ENCODE measurements at regions not wholly inside any gene's neighbourhood (a gene's known extent, or its start where the extent isn't known, plus 50 kb on each side); places are given as distances from the start of the nearest gene placed in this dataset.
"Not testable (repeated sequence)": the region's sequence is repeated elsewhere in the genome, so short reads cannot be mapped to it uniquely, and the experiment has no call there.

- not testable (repeated sequence) for DNase-seq (ENCODE audit: low read depth, low spot score)
These were observed 342.4 kb downstream of the RPS29 start for GRCh38 chr14:49243777-49244176.

DNA sequence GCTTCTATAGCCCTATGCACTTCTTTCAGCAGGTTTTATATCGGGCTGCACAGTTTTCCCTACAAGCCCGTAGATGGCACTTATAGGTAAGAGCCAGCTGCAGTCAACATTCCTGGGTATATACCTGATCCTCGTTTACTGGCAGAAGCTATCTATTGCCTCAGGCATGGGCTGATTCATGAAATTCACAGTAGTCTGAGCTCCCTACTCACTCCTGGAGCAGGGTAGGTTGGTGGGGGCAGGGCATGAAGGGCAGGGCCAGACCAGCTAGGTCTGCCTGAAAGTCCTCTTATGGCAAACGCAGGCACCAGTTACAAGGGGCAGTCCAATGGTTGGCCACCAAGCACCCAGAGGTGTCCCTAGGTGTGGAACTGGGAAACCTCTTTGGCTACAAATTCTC, 345.8 kb downstream of the RPS29 start:
- no peak for DNase-seq (ENCODE audit: low read depth, low spot score)

DNA sequence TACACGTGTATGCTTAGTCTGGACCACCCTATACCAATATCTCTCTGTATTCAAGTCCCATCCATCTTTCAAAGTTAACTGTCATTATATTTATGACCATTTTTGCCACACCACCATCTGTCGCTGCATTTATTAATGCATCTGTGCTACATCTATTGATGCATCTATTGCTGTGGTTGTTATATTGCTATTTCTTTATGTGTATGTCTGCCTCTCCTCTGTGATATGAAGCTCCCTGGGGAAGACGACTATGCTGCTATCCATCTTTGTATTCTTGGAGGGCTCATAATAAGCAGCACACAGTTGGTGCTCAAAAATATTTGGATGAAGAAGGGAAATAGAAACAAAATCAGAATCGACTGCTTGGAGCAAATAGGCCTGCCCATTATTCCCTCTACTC, 357.6 kb downstream of the RPS29 start:
- DNase-seq (ENCODE audit: low read depth, low spot score) = no peak

- DNase-seq (ENCODE audit: low read depth, low spot score) = no peak
These were observed 364.9 kb downstream of the RPS29 start for GRCh38 chr14:49221316-49221715.

GRCh38 chr14:49220492-49220891, 365.7 kb downstream of the RPS29 start:
- no peak for DNase-seq (ENCODE audit: low read depth, low spot score)

- no peak for DNase-seq (ENCODE audit: low read depth, low spot score)
These were observed 367.6 kb downstream of the RPS29 start for GRCh38 chr14:49218436-49219092.

- DNase-seq (ENCODE audit: low read depth, low spot score) = no peak
These were observed 373.5 kb downstream of the RPS29 start for GRCh38 chr14:49212721-49213120.

- no peak for DNase-seq (ENCODE audit: low read depth, low spot score)
These were observed 376.8 kb downstream of the RPS29 start for GRCh38 chr14:49209416-49209815.

- no peak for DNase-seq (ENCODE audit: low read depth, low spot score)
These were observed 379.4 kb downstream of the RPS29 start for GRCh38 chr14:49206828-49207227.

DNA sequence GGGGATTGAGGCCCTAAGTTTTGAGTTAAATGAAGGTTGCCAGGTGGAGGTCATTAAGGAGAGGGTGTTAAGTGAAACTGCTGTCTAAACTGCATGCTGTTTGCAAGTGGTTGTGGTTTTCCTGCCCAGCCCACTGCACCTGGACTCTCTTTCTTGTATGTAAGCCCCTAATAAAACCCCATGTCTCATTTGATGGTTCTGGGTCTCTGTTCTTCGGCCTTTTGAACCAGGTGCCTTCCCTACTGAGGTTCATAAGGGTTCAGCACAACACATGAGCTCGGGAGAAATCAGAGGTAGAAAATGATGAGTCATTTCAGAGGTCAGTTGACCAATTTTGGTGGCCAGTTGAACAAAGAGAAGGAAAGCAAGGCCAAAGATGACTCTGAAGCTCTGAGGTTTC, 382.5 kb downstream of the RPS29 start:
- DNase-seq (ENCODE audit: low read depth, low spot score) = no peak

GRCh38 chr14:49199159-49199558, 387.0 kb downstream of the RPS29 start:
- DNase-seq (ENCODE audit: low read depth, low spot score) = no peak

DNA sequence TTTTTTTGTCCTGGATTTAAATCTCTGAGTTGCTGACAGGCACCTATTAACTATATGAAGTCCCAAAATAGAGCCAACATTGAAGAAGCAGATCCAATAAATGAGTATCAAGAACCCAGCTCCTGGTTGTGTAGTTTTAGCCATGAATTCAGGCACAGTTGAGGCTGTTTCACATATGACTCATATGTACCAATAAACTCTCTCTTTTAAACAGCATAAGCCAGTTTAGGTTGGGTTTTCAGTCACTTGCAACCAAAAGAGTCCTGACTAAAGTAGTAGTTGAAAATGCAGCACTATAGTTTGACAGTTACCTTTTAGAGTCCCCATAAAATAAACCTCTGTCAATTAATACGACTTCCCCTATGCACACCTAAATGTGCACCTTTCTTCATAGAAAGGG, 389.9 kb downstream of the RPS29 start:
- DNase-seq (ENCODE audit: low read depth, low spot score) = no peak

DNA sequence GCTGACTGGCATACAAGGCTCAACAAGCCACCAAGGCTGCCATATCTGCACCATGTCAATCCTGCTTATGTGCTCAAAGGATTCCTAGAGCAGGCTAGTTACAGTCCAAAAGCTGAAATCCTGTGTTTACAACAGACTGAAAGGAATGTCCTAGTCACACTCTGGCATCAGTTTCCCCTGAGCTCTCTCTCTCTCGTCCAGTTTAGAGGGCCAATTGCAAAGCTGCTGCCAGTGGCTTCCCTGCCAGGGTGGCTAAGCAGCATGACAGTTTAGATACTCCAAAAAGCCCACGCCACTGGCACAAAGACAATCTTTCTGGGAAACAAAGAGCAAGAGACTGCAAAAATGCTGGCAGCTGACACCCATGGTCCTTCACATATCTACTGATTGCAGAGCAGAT, 392.1 kb downstream of the RPS29 start:
- no peak for DNase-seq (ENCODE audit: low read depth, low spot score)

DNA sequence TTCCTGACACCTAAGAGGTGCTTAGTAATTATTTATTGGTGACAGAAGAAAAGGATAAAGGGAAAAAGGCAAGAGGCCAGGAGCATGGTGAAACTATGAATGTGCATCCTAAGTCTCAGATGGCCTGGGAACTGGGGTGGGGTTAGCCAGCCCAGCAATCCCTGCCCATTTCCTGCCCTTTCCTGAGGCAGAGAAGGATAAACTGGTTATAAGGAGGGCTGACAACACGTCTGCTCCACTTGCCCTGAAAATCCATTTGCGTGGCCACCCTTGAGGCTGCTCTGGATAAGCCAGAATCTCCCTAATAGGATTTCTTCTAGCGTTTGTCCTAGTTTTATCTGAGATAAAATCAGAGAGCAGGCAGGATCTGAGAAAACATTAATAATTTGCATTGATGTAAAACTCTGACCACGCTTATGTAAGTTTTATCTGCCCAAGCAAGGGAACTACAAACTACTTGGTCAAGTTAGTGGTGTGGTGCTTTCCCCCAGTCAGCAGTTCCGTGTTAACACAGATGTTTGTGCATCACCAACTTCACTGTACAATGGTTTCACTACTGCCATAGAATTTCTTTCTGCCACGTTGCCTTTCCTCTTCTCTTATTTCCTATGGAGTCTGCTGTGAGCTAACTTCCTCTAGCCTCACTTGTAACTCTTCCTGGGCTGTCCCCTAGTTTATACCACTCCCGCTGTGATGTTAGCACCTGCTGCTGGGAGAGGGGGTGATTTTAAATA, 392.7 kb downstream of the RPS29 start:
- no peak for DNase-seq (ENCODE audit: low read depth, low spot score)

DNA sequence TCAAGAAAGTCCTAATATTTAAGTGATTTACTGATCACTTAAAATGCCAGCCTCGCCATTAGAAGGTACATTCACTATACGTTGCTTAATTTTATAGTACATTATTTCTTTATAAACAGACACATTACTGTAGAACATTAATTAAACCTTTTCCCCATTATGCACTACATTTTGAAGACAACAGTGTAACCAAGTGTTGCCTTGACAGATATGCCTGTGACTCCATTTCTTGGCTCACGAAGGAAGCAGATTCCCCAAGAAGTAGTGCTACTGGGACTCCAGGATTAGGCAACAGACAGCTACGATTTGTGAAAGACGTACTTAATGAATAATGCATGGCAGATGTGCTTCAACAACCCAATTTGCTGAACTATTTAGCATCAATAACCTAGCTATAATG, 394.8 kb downstream of the RPS29 start:
- no peak for DNase-seq (ENCODE audit: low read depth, low spot score)

DNA sequence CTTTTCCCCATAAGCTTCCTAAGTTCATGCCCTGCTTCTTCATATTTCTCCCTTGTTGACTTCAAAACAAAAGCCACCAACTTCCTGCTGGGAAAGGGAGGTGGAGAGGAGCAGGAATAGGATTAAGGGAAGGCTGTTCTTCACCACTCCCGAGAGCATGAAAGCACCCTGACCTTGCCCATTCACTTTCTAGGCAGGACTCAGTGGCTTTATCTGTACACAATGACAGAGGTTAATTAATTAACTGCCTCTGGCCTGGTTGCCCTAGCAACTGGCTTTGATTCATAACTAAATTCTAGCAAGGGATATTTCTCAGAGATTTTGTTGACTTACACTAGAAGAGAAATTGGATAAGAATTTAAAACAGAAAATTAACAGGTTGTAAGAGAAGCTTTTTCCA, 396.8 kb downstream of the RPS29 start:
- DNase-seq (ENCODE audit: low read depth, low spot score) = no peak

- no peak for DNase-seq (ENCODE audit: low read depth, low spot score)
These were observed 398.4 kb downstream of the RPS29 start for GRCh38 chr14:49187799-49188198.

GRCh38 chr14:49173765-49174373, 412.3 kb downstream of the RPS29 start:
- no peak for DNase-seq (ENCODE audit: low read depth, low spot score)

DNA sequence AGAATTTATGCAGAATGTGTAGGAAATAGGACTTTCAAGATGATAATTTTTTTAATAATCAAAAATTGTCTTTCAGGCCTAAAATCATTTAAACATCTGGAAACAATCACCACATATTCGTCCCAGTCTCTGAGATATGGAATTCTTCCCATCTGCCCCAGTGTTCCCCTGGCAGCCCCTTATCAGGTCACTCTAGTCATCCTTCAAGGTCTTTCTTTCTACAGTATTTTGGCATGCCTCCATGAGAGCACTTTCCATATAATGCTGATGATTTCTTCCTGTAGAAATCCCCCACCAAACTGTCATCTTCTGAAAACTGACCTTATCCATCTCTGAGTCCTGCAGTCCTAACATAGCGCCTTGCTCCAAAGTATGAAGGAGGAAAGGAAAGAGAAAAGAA, 422.1 kb downstream of the RPS29 start:
- DNase-seq (ENCODE audit: low read depth, low spot score) = no peak

DNA sequence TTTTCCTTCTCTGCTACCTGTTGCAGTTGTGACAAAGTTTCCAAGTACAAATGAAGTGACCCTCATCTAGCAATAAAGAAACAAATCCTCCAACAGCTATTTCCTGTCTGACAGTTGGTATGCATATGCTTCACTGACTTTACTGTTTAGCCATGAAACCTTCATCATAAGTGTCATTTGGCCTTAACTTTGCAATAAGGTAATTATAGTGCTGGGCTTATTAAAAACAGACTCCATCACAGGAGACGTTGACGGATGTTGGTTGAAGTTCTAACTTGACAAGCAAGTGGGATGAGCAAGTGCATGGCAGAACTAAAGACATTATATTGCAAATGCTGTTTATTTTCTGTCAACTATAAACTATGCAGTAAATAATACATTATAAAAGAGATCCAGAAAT, 425.2 kb downstream of the RPS29 start:
- DNase-seq (ENCODE audit: low read depth, low spot score) = no peak

DNA sequence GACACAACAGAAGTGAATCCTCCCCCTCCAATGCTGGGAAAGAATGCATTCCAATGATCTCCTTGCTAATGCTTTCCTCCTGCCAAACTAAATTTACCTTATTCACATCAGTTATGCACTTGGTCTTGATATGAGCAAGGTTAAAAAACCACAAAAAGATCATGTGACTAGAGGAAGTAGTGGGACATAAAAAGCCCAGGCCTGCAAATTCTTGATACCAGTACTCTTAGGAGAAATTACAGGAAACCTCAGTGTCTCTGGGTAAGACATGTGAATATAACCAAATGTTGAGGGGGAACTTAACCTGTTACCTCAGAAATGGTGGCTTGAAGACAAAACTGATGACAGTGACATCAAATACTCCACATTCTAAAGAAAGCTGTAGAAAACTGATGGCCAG, 427.1 kb downstream of the RPS29 start:
- no peak for DNase-seq (ENCODE audit: low read depth, low spot score)

DNA sequence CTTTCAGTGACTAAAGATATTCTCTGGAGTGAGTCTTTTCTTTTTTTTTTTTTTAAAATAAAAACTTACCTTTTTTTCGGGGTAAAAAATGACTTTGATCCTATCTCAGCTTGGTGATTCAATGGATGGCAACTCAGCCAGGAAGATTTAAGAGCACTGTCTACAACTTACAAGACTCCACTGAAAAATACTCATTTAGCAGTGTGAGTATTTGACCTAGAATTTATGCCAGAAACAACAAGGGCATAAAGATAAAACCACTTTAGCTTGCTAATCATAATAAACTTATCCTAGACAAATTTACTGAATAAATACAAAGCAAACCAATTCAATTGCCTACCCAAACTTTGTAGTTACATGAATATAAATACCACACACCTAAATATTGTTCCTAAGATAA, 446.6 kb downstream of the RPS29 start:
- DNase-seq (ENCODE audit: low read depth, low spot score) = no peak

DNA sequence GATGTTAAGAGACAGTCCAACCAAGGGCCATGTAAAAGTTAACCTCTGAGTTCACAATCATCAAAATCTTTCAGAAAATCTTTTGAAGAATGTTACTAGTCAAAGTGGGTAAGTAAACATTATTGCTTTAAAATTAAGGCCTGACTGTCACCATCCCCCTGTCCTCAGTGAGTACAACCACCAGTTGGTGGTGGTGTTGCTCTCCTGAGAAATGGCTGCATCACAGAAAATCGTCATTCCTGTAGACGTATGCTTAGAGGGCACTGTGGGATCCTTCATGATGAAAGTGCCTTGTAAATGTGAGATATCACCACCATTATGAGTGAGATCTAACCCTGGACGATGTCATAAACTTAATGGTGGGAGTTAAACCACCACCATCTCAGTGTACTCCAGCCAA, 451.2 kb downstream of the RPS29 start:
- DNase-seq (ENCODE audit: low read depth, low spot score) = no peak

All from activated CD4-positive, CD25-positive, alpha-beta regulatory T cell treated with anti-CD3 and anti-CD28 coated beads, Interleukin-2, amount 50 U/mL, for 16 hours (primary cell).